SH-SY5Y (cell line): ENCODE measurements at regions not wholly inside any gene's neighbourhood (a gene's known extent, or its start where the extent isn't known, plus 50 kb on each side); places are given as distances from the start of the nearest gene placed in this dataset.

Experiments used
- GATA2 ChIP-seq: IDR thresholded peaks from 2 replicates; pipeline ENCODE4 v1.6.1; 2011; ENCODE audit warnings: mild to moderate bottlenecking, low read depth, low read length
- GATA3 ChIP-seq: IDR thresholded peaks from 2 replicates; pipeline ENCODE4 v1.6.1; 2011; ENCODE audit warnings: low read depth, mild to moderate bottlenecking, low read length, moderate library complexity

DNA sequence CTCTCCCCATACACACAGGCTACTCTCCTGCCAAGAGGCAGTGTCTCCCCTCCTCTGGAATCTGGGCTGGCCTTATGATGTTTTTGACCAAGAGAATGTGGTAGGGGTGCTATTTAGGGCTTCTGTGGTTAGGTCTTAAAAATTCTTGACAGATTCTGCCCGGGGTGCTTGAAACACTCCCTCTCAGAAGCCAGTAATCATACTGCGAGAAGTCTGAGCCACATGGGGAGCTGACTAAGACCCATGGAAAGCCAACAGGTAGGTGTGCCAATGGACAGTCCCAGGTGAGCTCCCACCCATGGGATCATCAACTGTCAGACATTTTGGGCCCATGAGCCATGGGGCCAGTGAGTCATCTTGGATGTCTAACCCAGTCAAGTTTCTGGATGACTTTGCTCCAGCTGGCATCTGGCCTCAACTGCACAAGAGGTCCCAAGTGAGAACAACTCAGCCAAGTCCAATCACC lies 315.7 kb downstream of the FBXW7 start:
- TF ChIP-seq GATA2 (no peak), GATA3 (no peak)

DNA sequence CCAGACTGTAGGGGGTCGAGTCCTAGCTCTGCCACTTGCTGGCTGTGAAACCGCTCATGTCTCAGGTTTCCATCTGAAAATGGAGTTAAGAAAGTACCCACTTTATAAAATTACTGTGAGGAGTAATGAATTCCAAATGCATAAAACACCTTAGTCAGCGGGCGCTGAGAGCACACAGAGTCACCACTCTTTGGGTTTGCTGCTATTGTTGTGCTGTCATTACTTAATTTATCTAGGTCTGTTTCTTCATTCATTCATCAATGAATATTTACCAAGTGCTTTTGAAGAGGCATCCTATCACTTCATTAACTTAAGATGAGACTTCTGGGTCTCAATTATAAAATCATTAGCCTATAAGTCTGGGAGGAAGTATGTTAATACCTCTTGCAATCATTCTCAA lies 317.3 kb downstream of the FBXW7 start:
- TF ChIP-seq GATA2 (no peak), GATA3 (no peak)

DNA sequence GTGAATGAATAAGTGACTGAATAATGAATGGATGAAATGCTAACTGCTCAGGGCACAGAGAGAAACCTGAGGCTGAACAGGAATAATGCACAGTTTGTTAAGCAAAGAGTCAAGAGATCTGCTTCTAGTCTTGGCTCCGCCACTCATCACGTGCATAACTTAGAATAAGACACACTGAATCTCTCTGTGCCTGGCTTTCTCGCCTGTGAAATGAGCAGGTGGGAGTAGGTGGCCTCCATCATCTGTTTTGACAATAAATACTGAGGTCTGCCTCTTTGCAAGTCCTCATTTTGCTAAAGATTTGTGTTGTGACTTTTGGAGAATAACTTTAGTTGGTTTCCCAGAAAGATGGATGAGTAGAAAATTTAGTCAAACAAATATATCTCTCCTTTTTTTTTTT lies 318.0 kb downstream of the FBXW7 start:
- no peak for TF ChIP-seq GATA2
- no peak for TF ChIP-seq GATA3

DNA sequence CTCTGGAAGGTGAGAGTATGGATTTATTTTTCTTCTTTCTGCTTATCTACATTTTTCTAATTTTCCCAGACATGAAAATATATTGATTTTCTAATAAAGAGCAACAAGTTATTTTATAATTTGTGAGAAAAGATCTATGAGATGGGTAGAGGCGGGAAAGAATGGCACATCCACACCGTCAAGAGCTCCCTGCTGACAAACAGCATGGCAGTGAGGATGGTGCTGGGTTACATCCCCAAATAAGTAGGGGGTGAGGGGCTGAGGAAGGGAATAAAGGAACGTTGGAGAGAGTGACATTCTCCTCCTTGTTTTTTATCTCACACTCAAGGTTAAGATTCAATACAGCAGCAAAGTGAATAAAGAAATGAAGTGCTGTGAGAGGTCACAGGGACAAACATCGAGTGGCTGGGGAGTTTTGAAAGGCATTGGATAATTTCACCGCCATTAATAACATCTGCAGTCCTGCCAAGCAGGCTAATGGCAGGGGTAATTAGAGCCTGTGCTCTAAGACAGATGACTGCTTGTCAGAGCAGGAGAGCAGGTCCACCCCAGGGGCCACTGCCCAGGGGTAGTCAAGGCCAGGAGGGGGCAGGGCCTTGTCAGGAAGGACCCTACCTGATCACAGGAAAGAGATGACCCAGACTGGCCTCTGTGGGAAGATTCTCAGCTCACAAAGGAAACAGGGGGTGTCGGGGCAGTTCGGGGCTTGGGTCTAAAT lies 323.8 kb downstream of the FBXW7 start:
- TF ChIP-seq GATA2 (no peak), GATA3 (no peak)

DNA sequence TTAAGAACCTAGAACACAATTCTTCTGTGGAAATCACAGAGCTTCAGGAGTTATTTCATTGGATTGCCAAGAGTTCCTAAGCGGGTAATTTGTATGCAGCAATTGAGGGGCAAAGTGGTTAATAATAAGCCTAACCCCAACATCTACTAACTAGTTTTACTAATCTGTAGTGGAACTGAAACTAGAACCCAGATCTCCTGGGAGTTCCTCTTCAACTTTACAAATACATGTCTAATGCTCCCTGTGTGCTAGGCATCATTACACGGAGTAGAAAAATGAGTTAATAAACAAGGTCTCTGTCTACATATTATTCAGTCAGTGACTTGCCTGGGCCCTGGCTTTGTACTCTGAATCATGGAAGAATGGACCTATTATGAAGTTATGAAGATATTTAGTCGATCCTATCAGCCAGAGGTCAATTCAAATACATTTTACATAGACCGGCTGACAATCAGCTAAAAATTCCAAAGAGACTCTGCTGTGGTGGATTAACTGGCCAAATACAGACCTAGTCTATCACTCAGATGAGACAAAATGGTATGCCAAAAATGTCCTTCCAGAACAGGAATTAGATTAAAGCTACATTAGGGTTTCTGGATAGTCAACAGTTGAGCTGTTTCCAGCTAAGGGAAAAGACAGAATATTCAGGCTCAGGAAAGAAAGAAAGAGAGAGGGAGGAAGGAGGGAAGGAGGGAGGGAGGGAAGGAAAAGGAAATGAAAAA lies 326.0 kb downstream of the FBXW7 start:
- no peak for TF ChIP-seq GATA2
- no peak for TF ChIP-seq GATA3

DNA sequence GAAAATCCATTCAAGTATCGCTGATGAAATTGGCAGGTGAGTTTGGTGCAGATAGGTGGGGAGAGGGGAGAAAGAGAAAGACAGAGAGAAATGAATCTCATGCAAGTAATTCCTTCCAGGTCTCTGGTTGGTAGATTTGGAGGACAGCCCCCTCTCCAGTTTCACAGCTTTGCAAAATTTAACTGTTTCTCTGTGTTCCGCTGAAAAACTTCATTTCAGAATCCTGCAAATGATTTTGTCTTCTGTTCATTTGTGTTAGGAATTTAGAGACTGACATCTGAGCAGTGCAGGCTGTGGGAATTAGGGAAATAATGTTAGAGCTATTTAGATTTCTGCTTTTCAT lies 328.5 kb downstream of the FBXW7 start:
- no peak for TF ChIP-seq GATA2
- TF ChIP-seq GATA3 = no peak

DNA sequence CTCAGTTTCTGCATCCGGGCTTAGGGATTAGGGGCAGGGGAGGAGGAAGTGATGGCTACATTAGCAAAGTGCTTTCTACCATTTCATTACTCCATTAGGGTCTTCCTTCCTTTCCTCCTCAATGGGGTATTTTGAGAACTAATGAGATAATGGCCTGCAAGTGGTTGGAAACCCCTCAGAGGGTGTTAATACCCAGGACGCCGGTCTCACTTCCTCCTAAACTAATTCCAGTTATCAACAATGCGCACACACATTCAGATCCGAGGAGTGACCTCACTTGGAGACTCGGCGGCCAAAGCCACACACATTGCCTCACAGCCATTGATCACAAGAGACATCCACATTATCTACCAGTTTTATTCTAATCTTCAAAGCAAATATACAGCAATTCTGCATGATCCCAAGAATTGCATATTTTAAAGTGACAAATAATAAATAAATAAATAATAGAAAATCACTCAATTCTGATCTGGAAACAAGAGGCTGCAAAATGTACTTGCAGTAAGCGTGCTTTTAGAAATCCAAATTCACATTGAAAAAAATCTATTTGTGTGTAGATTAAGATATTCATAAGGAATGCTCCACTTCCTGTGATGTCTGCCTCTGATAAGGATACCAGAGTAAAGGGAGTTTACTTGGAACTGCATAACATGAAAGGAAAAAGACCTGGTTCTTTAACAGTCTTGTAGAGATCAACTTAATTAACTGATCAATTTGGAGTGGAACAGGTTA lies 329.1 kb downstream of the FBXW7 start:
- TF ChIP-seq GATA3 (no peak), GATA2 (no peak)

DNA sequence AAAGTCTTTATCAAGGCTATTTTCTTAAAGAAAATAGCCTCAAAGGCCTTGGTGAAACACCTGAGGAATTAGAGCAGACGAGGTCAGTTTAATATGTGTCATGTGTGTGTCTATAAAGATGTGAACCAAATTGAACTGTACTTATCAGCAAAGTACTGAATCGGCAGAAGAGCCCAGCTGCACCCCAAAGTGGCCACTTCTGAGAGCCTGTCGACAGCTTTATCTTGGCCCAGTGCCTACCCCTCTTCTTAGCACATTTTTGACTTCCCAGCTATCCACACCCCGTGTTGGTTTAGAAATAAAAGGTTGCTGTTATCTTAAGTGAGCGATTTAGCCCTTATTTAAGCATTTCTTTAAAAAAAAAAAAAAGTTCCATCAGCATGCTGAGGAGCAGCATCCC lies 329.7 kb downstream of the FBXW7 start:
- TF ChIP-seq GATA2 (no peak), GATA3 (no peak)

DNA sequence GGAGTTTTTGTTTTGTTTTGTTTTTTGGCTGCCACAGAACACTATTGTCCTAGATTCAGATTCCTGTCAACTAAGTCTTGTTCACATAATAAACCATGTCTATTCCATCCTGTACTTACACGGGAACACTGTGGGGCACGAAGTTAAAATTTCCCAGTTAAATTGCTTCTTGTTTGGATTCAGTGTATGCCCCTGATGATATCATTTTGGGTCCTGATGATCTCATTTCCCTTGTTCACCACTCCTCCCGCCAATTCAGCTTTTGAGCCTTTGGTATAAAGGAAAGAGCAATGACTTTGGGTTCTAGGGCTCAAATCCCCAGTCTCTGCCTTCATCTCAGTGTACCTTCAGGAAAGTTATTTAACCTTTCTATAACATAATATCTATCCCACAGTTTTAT lies 333.5 kb downstream of the FBXW7 start:
- TF ChIP-seq GATA3 (no peak), GATA2 (no peak)

DNA sequence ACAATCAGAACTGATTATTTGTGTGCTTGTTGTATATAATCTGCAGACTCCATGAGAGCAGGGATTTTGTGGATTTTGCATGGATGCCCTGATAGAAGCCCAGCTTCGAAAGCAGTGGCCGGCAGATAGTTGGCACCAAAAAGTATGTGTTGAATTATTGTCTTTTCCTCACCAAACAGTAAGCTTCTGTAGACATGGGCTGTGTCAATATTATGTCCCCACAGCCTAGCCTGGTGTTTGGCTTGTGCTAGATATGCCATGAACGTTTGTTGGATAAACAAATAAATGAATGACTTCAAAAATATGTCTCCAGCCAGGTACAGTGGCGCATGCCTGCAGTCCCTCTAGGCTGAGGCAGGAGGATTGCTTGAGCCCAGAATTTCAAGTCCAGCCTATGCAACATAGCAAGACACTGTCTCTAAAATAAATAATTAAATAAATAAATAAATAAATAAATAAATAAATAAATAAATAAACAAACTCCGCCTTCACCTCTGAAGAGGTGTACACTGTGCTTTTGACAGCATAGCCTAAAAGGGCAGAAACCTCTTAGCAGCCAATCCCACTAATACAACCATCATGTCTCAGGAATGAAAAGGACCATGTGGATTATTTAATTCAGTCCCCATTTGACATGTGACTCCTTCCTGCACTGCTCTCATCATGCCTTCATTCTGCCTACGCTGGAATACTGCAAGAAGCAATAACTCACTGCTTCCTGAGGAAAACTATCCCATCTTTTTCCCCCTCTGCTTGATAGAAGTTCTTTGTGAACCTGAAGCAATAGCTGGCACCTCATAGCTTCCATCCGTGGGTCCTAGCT lies 335.2 kb downstream of the FBXW7 start:
- no peak for TF ChIP-seq GATA3
- no peak for TF ChIP-seq GATA2

DNA sequence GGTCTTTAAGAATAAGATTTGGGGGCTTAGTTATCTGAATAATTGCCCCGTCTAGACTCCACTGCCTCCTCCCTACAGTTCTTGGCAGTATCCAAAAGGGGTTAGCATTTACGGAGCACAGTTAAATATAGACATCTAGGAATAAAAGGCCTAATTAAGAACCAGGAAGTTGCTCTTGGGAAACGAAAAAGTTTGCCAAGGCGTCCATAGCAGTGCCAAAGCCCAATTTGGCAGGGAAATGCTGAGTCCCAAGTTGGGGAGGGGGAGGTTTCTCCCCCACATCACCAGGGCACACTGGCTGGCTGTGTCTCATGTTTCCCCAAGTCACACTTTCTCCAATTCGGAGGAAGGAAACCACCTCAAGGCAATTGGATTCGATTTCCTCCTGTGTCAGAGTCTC lies 338.7 kb downstream of the FBXW7 start:
- TF ChIP-seq GATA3 = no peak
- TF ChIP-seq GATA2 = no peak

DNA sequence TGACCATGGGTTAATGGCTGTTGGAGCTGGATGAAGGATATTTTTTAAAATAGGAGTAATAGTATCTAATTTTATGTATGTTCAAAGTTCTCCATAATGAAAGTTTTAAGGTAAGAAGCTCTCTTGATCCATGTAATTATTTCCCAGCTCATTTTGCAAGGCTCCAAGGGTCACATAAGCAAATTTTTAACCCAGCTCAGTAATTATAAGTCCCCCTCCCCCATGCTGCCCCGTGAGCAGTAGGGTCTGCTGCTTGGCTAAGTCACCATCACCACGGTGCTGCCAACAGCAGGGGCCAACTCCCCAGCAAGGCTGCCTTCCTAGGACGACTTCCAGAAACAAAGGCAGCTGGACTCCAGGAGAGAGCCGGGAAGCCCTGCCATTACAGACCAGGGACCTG lies 340.0 kb downstream of the FBXW7 start:
- TF ChIP-seq GATA3 (no peak), GATA2 (no peak)

DNA sequence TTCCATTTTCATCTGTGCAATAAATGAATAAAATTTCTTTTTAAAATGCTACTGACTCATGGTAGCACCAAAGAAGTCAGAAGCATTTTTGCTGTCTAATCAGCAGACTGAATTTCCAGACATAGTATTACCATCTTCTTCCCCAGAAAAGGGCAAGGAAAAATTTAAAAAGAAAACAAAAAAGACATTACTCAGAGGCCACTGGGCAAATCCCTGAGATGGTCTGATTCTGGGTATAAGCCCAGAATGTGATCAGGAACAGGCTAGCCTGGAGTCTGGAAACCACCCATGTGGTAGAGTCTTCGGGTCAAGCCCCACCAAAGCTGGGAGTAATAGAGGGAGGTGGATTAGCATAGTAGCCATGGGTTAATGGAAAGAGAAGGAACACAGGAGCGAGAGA lies 342.8 kb downstream of the FBXW7 start:
- no peak for TF ChIP-seq GATA3
- no peak for TF ChIP-seq GATA2

DNA sequence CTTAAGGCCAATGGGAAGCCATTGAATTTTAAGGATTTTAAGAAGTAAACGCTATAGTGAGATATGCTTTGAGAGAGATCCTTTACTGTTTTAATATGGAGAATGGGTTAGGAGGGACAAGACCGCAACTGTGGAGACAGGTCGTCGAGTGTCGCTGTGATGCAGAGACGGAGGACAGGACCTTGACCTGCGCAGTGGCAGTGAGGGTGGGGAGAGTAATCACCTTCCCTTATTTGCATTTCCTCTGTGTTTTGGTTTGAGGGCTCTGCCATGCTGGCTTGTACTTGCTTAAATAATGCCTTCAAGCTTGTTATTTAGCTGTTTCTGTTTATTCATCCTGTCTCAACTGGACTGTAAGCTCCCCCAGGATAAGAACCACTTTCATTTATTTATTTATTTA lies 345.0 kb downstream of the FBXW7 start:
- TF ChIP-seq GATA2 = no peak
- TF ChIP-seq GATA3 = no peak
